MM.1S (cell line): ENCODE measurements at regions not wholly inside any gene's neighbourhood (a gene's known extent, or its start where the extent isn't known, plus 50 kb on each side); places are given as distances from the start of the nearest gene placed in this dataset.
A peak's percentile ranks its signal among the peaks of the same experiment; 100 is the strongest.

ENCODE experiments used
- DNase-seq: peaks from one replicate; pipeline ENCODE4 v3.0.0-alpha.2; 2015
- H2AFZ ChIP-seq: fragments of 300-600 bp; sonication (generic); 2 replicates; pipeline ENCODE4 v1.6.0; 2016; ENCODE audit warnings: antibody characterized with exemption, low read length
- H3F3A ChIP-seq: fragments of 300-600 bp; sonication (generic); 2 replicates; pipeline ENCODE4 v1.6.1; 2016; ENCODE audit warnings: mild to moderate bottlenecking, antibody characterized with exemption, low read length, moderate library complexity, mixed read lengths; ENCODE audit not compliant: insufficient read depth
- H3K27ac ChIP-seq: fragments of 300-600 bp; sonication (generic); 2 replicates; pipeline ENCODE4 v1.5.1; 2016; ENCODE audit warnings: mild to moderate bottlenecking, low read length
- H3K27me3 ChIP-seq: fragments of 300-600 bp; sonication (generic); replicated peaks from 2 replicates; pipeline ENCODE4 v1.6.0; 2016; ENCODE audit warnings: low read length; ENCODE audit not compliant: insufficient read depth
- H3K36me3 ChIP-seq: fragments of 300-600 bp; sonication (generic); replicated peaks from 2 replicates; pipeline ENCODE4 v1.6.1; 2016; ENCODE audit warnings: mild to moderate bottlenecking, low read length, mixed read lengths; ENCODE audit not compliant: insufficient read depth
- H3K4me1 ChIP-seq: fragments of 300-600 bp; sonication (generic); 2 replicates; pipeline ENCODE4 v1.6.1; 2016; ENCODE audit warnings: low read length, mixed read lengths
- H3K4me2 ChIP-seq: fragments of 300-600 bp; sonication (generic); 2 replicates; pipeline ENCODE4 v1.6.0; 2016; ENCODE audit warnings: low read depth, low read length
- H3K4me3 ChIP-seq: fragments of 300-600 bp; sonication (generic); 2 replicates; pipeline ENCODE4 v1.5.1; 2016; ENCODE audit warnings: low read length, mixed read lengths
- H3K79me2 ChIP-seq: fragments of 300-600 bp; sonication (generic); 2 replicates; pipeline ENCODE4 v1.6.1; 2016; ENCODE audit warnings: mixed run types, low read length, mixed read lengths
- H3K9ac ChIP-seq: fragments of 300-600 bp; sonication (generic); 2 replicates; pipeline ENCODE4 v1.6.1; 2016; ENCODE audit warnings: low read length, mixed read lengths
- H3K9me2 ChIP-seq: fragments of 300-600 bp; sonication (generic); replicated peaks from 2 replicates; pipeline ENCODE4 v1.6.1; 2016; ENCODE audit warnings: mild to moderate bottlenecking, low read length, mixed read lengths; ENCODE audit not compliant: insufficient read depth
- H3K9me3 ChIP-seq: fragments of 300-600 bp; sonication (generic); replicated peaks from 2 replicates; pipeline ENCODE4 v1.6.1; 2016; ENCODE audit warnings: mild to moderate bottlenecking, low read length, mixed read lengths; ENCODE audit not compliant: insufficient read depth
- H4K20me1 ChIP-seq: fragments of 300-600 bp; sonication (generic); 2 replicates; pipeline ENCODE4 v1.6.1; 2016; ENCODE audit warnings: mild to moderate bottlenecking, low read length, moderate library complexity, mixed read lengths; ENCODE audit not compliant: insufficient read depth
- CTCF ChIP-seq: fragments of 300-600 bp; sonication (generic); IDR thresholded peaks from 2 replicates; pipeline ENCODE4 v1.5.1; 2016; ENCODE audit warnings: antibody characterized with exemption, low read length, mixed read lengths
- EZH2 ChIP-seq: fragments of 300-600 bp; sonication (generic); optimal IDR thresholded peaks from 2 replicates; pipeline ENCODE3; 2017; ENCODE audit warnings: low read depth, mild to moderate bottlenecking, antibody characterized with exemption, low read length, mixed read lengths
- EZH2phosphoT487 ChIP-seq: fragments of 300-600 bp; sonication (generic); IDR thresholded peaks from 2 replicates; pipeline ENCODE4 v1.6.1; 2018; ENCODE audit warnings: antibody characterized with exemption, low read length

GRCh38 chr6:95848717-95849116 lies 167.1 kb upstream of the FUT9 start:
- H3K9me2 ChIP-seq, result no peaks in the 10 kb centered on the region
- no peaks in the 10 kb centered on the region for H3K79me2 ChIP-seq

DNA sequence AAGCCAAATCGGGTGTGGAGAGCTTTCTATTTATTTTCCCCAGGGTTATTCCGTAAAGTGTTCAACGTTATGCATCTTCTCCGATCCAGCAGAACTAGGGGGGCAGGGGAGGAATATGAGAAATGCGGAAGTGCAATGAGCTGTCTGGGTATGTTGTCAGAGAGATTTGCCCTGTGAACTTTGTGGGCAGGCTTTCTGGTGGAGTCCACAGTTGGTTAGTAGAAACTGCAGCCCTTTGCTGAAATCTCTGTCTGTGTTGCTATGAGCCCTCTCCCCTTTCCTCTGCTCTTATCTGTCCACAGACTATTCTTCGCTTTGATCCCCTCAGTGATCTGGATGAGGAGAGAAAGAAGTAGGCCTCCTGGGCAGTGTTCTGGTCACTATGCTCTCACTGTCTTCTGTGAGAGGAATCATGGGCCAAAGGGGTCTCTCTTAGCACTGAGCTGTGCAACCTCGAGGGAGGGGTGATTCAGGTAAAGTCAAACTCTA lies 158.9 kb upstream of the FUT9 start:
- DNase-seq, result no peak
- Histone ChIP-seq H3K27ac (no peak overlapping the region), H3K9me2 (no peaks in the 10 kb centered on the region), H3K9me3 (no peaks in the 10 kb centered on the region), H3K9ac (no peak overlapping the region), H4K20me1 (no peaks in the 10 kb centered on the region), H2AFZ (no peak overlapping the region), H3F3A (no peaks in the 10 kb centered on the region), H3K79me2 (no peaks in the 10 kb centered on the region), H3K27me3 (no peaks in the 10 kb centered on the region), H3K4me2 (no peak overlapping the region), H3K4me1 (no peaks in the 10 kb centered on the region), H3K36me3 (no peaks in the 10 kb centered on the region), H3K4me3 (no peak overlapping the region)
- TF ChIP-seq EZH2phosphoT487 (no peak), EZH2 (no peak), CTCF (no peak)

More at GRCh38 chr6:95848717-95849116, 167.1 kb upstream of the FUT9 start:
- no peaks in the 10 kb centered on the region for H3K27me3 ChIP-seq
- no peaks in the 10 kb centered on the region for H4K20me1 ChIP-seq
- H3K9me3 ChIP-seq, result no peaks in the 10 kb centered on the region
- H3F3A ChIP-seq, result no peaks in the 10 kb centered on the region
- no peak overlapping the region for H3K4me3 ChIP-seq
- TF ChIP-seq EZH2phosphoT487 (no peak), EZH2 (no peak), CTCF (no peak)
- no peaks in the 10 kb centered on the region for H3K36me3 ChIP-seq
- H2AFZ ChIP-seq, result no peak overlapping the region
- no peak for DNase-seq
- H3K4me1 ChIP-seq, result no peaks in the 10 kb centered on the region
- H3K27ac ChIP-seq, result no peak overlapping the region
- H3K9ac ChIP-seq, result no peak overlapping the region
- H3K4me2 ChIP-seq, result no peak overlapping the region

DNA sequence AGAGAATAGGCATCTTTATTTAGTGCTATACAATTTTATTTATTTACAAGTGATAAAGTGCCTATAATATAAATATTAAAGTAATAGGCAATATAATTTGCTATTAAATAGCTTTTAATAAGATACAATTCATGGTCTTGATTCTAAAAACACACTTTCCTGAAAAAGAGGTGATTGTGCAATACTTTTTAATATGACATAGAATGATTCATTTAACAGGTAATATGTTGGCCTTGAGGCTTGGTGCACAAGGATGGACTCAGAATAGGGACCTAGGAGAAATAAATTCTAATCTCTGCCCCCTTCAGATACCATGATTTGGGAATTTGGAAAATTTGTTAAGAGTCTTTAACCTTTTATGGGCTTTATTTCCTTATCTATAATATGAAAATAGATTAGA lies 149.9 kb upstream of the FUT9 start:
- Histone ChIP-seq H3F3A (no peaks in the 10 kb centered on the region), H2AFZ (no peak overlapping the region), H4K20me1 (no peaks in the 10 kb centered on the region), H3K9me2 (no peaks in the 10 kb centered on the region), H3K4me2 (no peak overlapping the region), H3K36me3 (no peaks in the 10 kb centered on the region), H3K9me3 (no peaks in the 10 kb centered on the region), H3K9ac (no peak overlapping the region), H3K4me1 (no peaks in the 10 kb centered on the region), H3K4me3 (no peak overlapping the region), H3K27me3 (no peaks in the 10 kb centered on the region), H3K27ac (no peak overlapping the region), H3K79me2 (no peaks in the 10 kb centered on the region)
- TF ChIP-seq CTCF (no peak), EZH2phosphoT487 (no peak), EZH2 (no peak)
- DNase-seq, result no peak

GRCh38 chr6:95866732-95867131 lies 149.0 kb upstream of the FUT9 start:
- DNase-seq, result peak; percentile 39
- H3K4me1 ChIP-seq, result no peaks in the 10 kb centered on the region

More at GRCh38 chr6:95866732-95867131, 149.0 kb upstream of the FUT9 start:
- H3K9me2 ChIP-seq, result no peaks in the 10 kb centered on the region
- no peaks in the 10 kb centered on the region for H3K79me2 ChIP-seq
- H3K27me3 ChIP-seq, result no peaks in the 10 kb centered on the region
- no peaks in the 10 kb centered on the region for H4K20me1 ChIP-seq
- no peak overlapping the region for H3K4me3 ChIP-seq
- H3K9me3 ChIP-seq, result no peaks in the 10 kb centered on the region
- no peaks in the 10 kb centered on the region for H3F3A ChIP-seq
- H3K36me3 ChIP-seq, result no peaks in the 10 kb centered on the region
- no peak overlapping the region for H3K27ac ChIP-seq
- no peak overlapping the region for H2AFZ ChIP-seq
- no peak overlapping the region for H3K9ac ChIP-seq
- TF ChIP-seq EZH2 (no peak), CTCF (peak; percentile 51)
- H3K4me2 ChIP-seq, result no peak overlapping the region
